AG04449 (cell line): ENCODE measurements at regions not wholly inside any gene's neighbourhood (a gene's known extent, or its start where the extent isn't known, plus 50 kb on each side); places are given as distances from the start of the nearest gene placed in this dataset.

ENCODE experiments used
- CTCF ChIA-PET: fragments of 350-600 bp; formaldehyde crosslinking; extraction: SDS; loops from one replicate; lab custom pipeline; 2021; ENCODE audit warnings: antibody characterized with exemption; lab: Yijun Ruan, JAX
- POLR2A ChIA-PET: fragments of 400-600, 350-600 bp; formaldehyde crosslinking; extraction: SDS; loops from one replicate; lab custom pipeline; 2020; ENCODE audit warnings: antibody characterized with exemption, inconsistent platforms; lab: Yijun Ruan, JAX
- DNase-seq: peaks from one replicate; pipeline ENCODE4 v3.0.0-alpha.2; 2010; ENCODE audit warnings: low read depth, low spot score
- H3K4me3 ChIP-seq: 2 replicates; pipeline ENCODE4 v1.5.1; 2011; ENCODE audit warnings: low read depth, mild to moderate bottlenecking, control low read depth, low read length
- CTCF ChIP-seq: IDR thresholded peaks from one replicate; pipeline ENCODE4 v1.5.1; 2011; ENCODE audit warnings: mild to moderate bottlenecking, moderate library complexity, low read length, control low read depth, inconsistent platforms; ENCODE audit not compliant: insufficient read depth; ENCODE audit errors: missing control alignments

- no peak overlapping the region for H3K4me3 ChIP-seq
- CTCF ChIA-PET, result no interaction called here
- no peak for DNase-seq
- TF ChIP-seq CTCF, result no peak
- POLR2A ChIA-PET, result no interaction called here
Measured at GRCh38 chr18:55031979-55032378, 72.7 kb upstream of the CCDC68 start.

- POLR2A ChIA-PET, result no interaction called here
- CTCF ChIA-PET, result no interaction called here
- H3K4me3 ChIP-seq, result no peak overlapping the region
- no peak for DNase-seq
- TF ChIP-seq CTCF, result no peak
Measured at GRCh38 chr18:55031576-55031975, 72.3 kb upstream of the CCDC68 start.

GRCh38 chr18:55031164-55031563, 71.9 kb upstream of the CCDC68 start:
- no peak overlapping the region for H3K4me3 ChIP-seq
- CTCF ChIA-PET, result no interaction called here
- no peak for DNase-seq
- POLR2A ChIA-PET, result no interaction called here
- no peak for TF ChIP-seq CTCF

GRCh38 chr18:55024564-55024963, 65.3 kb upstream of the CCDC68 start:
- DNase-seq, result no peak
- no peak overlapping the region for H3K4me3 ChIP-seq
- POLR2A ChIA-PET, result no interaction called here
- CTCF ChIA-PET, result no interaction called here
- no peak for TF ChIP-seq CTCF

GRCh38 chr18:55018602-55019001, 59.3 kb upstream of the CCDC68 start:
- ChIA-PET POLR2A (no interaction called here), CTCF (no interaction called here)
- no peak overlapping the region for H3K4me3 ChIP-seq
- DNase-seq, result no peak
- TF ChIP-seq CTCF, result no peak

GRCh38 chr18:55014095-55014494, 54.8 kb upstream of the CCDC68 start:
- ChIA-PET POLR2A (interaction anchor here (1.0 kb wide), 1 partner anchor 209 kb away, joined by 3 read pairs; no protein-coding TSS in a partner anchor), CTCF (interaction anchor here (1.1 to 1.7 kb wide), 2 partner anchors 334 to 569 kb away, joined by 3 to 4 read pairs; no protein-coding TSS in a partner anchor)
- DNase-seq, result no peak
- TF ChIP-seq CTCF, result no peak
- no peak overlapping the region for H3K4me3 ChIP-seq
